H1 (cell line): ENCODE measurements at regions not wholly inside any gene's neighbourhood (a gene's known extent, or its start where the extent isn't known, plus 50 kb on each side); places are given as distances from the start of the nearest gene placed in this dataset.

Source experiments
- CBX5 ChIP-seq: fragments of 300-800, 300-1000 bp; sonication (generic); IDR thresholded peaks from 2 replicates; pipeline ENCODE4 v1.7.1; 2016; ENCODE audit warnings: antibody characterized with exemption, low read length, low read depth
- CEBPB ChIP-seq: IDR thresholded peaks from 2 replicates; pipeline ENCODE4 v1.6.1; 2012; ENCODE audit warnings: low read depth, low read length
- NRF1 ChIP-seq: IDR thresholded peaks from 2 replicates; pipeline ENCODE4 v1.6.1; 2011; ENCODE audit warnings: mild to moderate bottlenecking, low read depth, low read length, improper control_type of control experiment
- POLR2A ChIP-seq, 2 experiments: IDR thresholded peaks; 1 replicate in 1 of 2; 2 replicates in 1 of 2; pipeline ENCODE4 v1.6.1; 2011; ENCODE audit warnings: low read depth in 2 of 2, low read length in 2 of 2, mild to moderate bottlenecking in 2 of 2; ENCODE audit errors: control extremely low read depth in 1 of 2
- POLR2AphosphoS5 ChIP-seq: IDR thresholded peaks from 2 replicates; pipeline ENCODE4 v1.6.1; 2011; ENCODE audit warnings: low read depth, low read length
- RAD21 ChIP-seq, 2 experiments: IDR thresholded peaks in 1 of 2; conservative IDR thresholded peaks in 1 of 2; 2 replicates each; pipeline ENCODE4 v1.6.1; 2011; ENCODE audit warnings: low read depth in 2 of 2, low read length in 2 of 2, improper control_type of control experiment in 1 of 2, inconsistent platforms in 1 of 2, mild to moderate bottlenecking in 1 of 2, moderate library complexity in 1 of 2
- SP1 ChIP-seq: IDR thresholded peaks from 2 replicates; pipeline ENCODE4 v1.6.1; 2011; ENCODE audit warnings: low read depth, low read length
- TF ChIP-seq, protein P1 (sequence below), 3 experiments: IDR thresholded peaks; 1 replicate in 2 of 3; 2 replicates in 1 of 3; pipeline versions ENCODE4 v1.5.1 to v1.6.1; 2011; ENCODE audit warnings: low read length in 3 of 3, mild to moderate bottlenecking in 3 of 3, inconsistent platforms in 2 of 3, low read depth in 1 of 3, moderate library complexity in 1 of 3; ENCODE audit not compliant: insufficient read depth in 1 of 3; ENCODE audit errors: control extremely low read depth in 1 of 3

DNA sequence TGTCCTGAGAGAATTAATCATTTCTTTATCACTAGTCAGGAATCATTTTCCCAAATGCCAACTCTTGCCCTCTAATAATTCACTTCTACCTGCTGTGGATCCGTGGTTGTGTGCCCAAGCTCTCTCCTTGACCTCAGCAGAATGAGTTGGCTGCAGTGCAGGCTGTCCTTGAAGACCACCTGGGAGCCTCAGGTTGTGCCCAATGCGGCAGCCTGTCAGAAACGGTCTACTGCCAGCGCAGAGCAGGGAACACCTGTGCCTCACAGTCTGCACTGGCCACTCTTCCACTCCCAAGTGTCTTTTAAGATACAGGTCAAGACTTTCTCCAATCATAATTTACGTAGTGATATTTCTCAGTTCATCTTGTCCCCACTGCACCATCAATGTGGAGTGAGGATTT is 246.0 kb upstream of the PHF14 start:
- no peak for TF ChIP-seq SP1
- TF ChIP-seq POLR2A (IDR thresholded peaks at IDR 0.05; ENCODE audit: control extremely low read depth in 1 of 2, low read depth in 2 of 2, low read length in 2 of 2) = no peak
- no peak for TF ChIP-seq CBX5
- TF ChIP-seq NRF1 = no peak
- TF ChIP-seq, protein P1, sequence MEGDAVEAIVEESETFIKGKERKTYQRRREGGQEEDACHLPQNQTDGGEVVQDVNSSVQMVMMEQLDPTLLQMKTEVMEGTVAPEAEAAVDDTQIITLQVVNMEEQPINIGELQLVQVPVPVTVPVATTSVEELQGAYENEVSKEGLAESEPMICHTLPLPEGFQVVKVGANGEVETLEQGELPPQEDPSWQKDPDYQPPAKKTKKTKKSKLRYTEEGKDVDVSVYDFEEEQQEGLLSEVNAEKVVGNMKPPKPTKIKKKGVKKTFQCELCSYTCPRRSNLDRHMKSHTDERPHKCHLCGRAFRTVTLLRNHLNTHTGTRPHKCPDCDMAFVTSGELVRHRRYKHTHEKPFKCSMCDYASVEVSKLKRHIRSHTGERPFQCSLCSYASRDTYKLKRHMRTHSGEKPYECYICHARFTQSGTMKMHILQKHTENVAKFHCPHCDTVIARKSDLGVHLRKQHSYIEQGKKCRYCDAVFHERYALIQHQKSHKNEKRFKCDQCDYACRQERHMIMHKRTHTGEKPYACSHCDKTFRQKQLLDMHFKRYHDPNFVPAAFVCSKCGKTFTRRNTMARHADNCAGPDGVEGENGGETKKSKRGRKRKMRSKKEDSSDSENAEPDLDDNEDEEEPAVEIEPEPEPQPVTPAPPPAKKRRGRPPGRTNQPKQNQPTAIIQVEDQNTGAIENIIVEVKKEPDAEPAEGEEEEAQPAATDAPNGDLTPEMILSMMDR (IDR thresholded peaks at IDR 0.05; ENCODE audit: control extremely low read depth in 1 of 3, insufficient read depth in 1 of 3, low read depth in 1 of 3, low read length in 3 of 3) = no peak
- TF ChIP-seq POLR2AphosphoS5 = no peak
- TF ChIP-seq RAD21 (IDR thresholded peaks at IDR 0.05 in 1 of 2, conservative IDR thresholded peaks at IDR 0.05 in 1 of 2; ENCODE audit: low read depth in 2 of 2, low read length in 2 of 2) = no peak
- TF ChIP-seq CEBPB = no peak
